H9 (cell line): ENCODE measurements at regions not wholly inside any gene's neighbourhood (a gene's known extent, or its start where the extent isn't known, plus 50 kb on each side); places are given as distances from the start of the nearest gene placed in this dataset.

Experiments used
- DNase-seq: peaks from one replicate; pipeline ENCODE4 v3.0.0-alpha.2; 2017
- H2AFZ ChIP-seq: one replicate; pipeline ENCODE4 v1.6.1; 2013; ENCODE audit warnings: mild to moderate bottlenecking, low read length, control low read depth, moderate library complexity
- H2AK5ac ChIP-seq: 2 replicates; pipeline ENCODE4 v1.6.1; 2013; ENCODE audit warnings: low read length, control low read depth, mixed read lengths; ENCODE audit not compliant: insufficient read length
- H2BK120ac ChIP-seq: one replicate; pipeline ENCODE4 v1.6.1; 2013; ENCODE audit warnings: low read depth, mild to moderate bottlenecking, low read length, control low read depth, inconsistent platforms; ENCODE audit not compliant: poor library complexity, severe bottlenecking
- H2BK12ac ChIP-seq: 2 replicates; pipeline ENCODE4 v1.6.1; 2013; ENCODE audit warnings: low read length, control low read depth, mixed read lengths, low read depth; ENCODE audit not compliant: insufficient read length
- H2BK15ac ChIP-seq: 2 replicates; pipeline ENCODE4 v1.6.1; 2013; ENCODE audit warnings: low read depth, low read length, control low read depth
- H2BK20ac ChIP-seq: one replicate; pipeline ENCODE4 v1.6.1; 2013; ENCODE audit warnings: low read depth, mild to moderate bottlenecking, low read length, control low read depth, inconsistent platforms; ENCODE audit not compliant: poor library complexity, severe bottlenecking
- H2BK5ac ChIP-seq: 2 replicates; pipeline ENCODE4 v1.6.1; 2013; ENCODE audit warnings: low read length, control low read depth, mixed read lengths; ENCODE audit not compliant: insufficient read length
- H3K14ac ChIP-seq: 2 replicates; pipeline ENCODE4 v1.6.1; 2013; ENCODE audit warnings: low read length, control low read depth; ENCODE audit not compliant: insufficient read depth
- H3K18ac ChIP-seq: 2 replicates; pipeline ENCODE4 v1.6.1; 2013; ENCODE audit warnings: low read depth, mild to moderate bottlenecking, mixed read lengths, low read length, control low read depth; ENCODE audit not compliant: insufficient read length
- H3K23ac ChIP-seq: 2 replicates; pipeline ENCODE4 v1.6.1; 2013; ENCODE audit warnings: low read length, control low read depth, mixed read lengths, low read depth; ENCODE audit not compliant: insufficient read length
- H3K23me2 ChIP-seq: 2 replicates; pipeline ENCODE4 v1.6.1; 2013; ENCODE audit warnings: low read depth, mild to moderate bottlenecking, mixed read lengths, low read length, control low read depth; ENCODE audit not compliant: insufficient read length, poor library complexity, severe bottlenecking
- H3K27ac ChIP-seq: 2 replicates; pipeline ENCODE4 v1.5.1; 2013; ENCODE audit warnings: low read length, control low read depth, mixed read lengths, low read depth; ENCODE audit not compliant: insufficient read length
- H3K27me3 ChIP-seq: 2 replicates; pipeline ENCODE4 v1.6.1; 2013; ENCODE audit warnings: low read length, control low read depth, inconsistent platforms; ENCODE audit not compliant: insufficient read depth
- H3K4ac ChIP-seq: 2 replicates; pipeline ENCODE4 v1.6.1; 2013; ENCODE audit warnings: low read depth, mild to moderate bottlenecking, control low read depth, inconsistent platforms, low read length, moderate library complexity
- H3K4me1 ChIP-seq: 2 replicates; pipeline ENCODE4 v1.6.1; 2013; ENCODE audit warnings: low read length, control low read depth, inconsistent platforms; ENCODE audit not compliant: insufficient read depth
- H3K4me2 ChIP-seq: 2 replicates; pipeline ENCODE4 v1.6.1; 2013; ENCODE audit warnings: low read length, control low read depth, mixed read lengths; ENCODE audit not compliant: insufficient read length, insufficient read depth
- H3K56ac ChIP-seq: 2 replicates; pipeline ENCODE4 v1.6.1; 2013; ENCODE audit warnings: low read depth, mild to moderate bottlenecking, mixed read lengths, low read length, control low read depth; ENCODE audit not compliant: insufficient read length
- H3K79me1 ChIP-seq: 2 replicates; pipeline ENCODE4 v1.6.1; 2013; ENCODE audit warnings: low read depth, mild to moderate bottlenecking, moderate library complexity, low read length, control low read depth, inconsistent platforms; ENCODE audit not compliant: insufficient read depth, poor library complexity, severe bottlenecking
- H3K79me2 ChIP-seq: 2 replicates; pipeline ENCODE4 v1.6.1; 2013; ENCODE audit warnings: low read length, control low read depth, inconsistent platforms; ENCODE audit not compliant: insufficient read depth
- H3K9ac ChIP-seq: 2 replicates; pipeline ENCODE4 v1.6.1; 2013; ENCODE audit warnings: low read length, control low read depth, mixed read lengths; ENCODE audit not compliant: insufficient read length; ENCODE audit errors: extremely low read depth
- H3K9me3 ChIP-seq: one replicate; pipeline ENCODE4 v1.6.1; 2013; ENCODE audit warnings: low read depth, low read length, inconsistent platforms; ENCODE audit not compliant: control insufficient read depth
- H3T11ph ChIP-seq: one replicate; pipeline ENCODE4 v1.6.1; 2013; ENCODE audit warnings: mild to moderate bottlenecking, low read length, control low read depth, inconsistent platforms
- H4K20me1 ChIP-seq: one replicate; pipeline ENCODE4 v1.6.1; 2013; ENCODE audit not compliant: control insufficient read depth, insufficient read length, insufficient read depth
- H4K5ac ChIP-seq: 2 replicates; pipeline ENCODE4 v1.6.1; 2013; ENCODE audit warnings: low read depth, mild to moderate bottlenecking, mixed read lengths, low read length, control low read depth; ENCODE audit not compliant: insufficient read length
- H4K8ac ChIP-seq: replicated peaks from 2 replicates; pipeline ENCODE4 v1.6.1; 2013; ENCODE audit warnings: low read length, control low read depth, mixed read lengths, low read depth; ENCODE audit not compliant: insufficient read length
- H4K91ac ChIP-seq: 2 replicates; pipeline ENCODE4 v1.6.1; 2013; ENCODE audit warnings: low read depth, mild to moderate bottlenecking, moderate library complexity, mixed read lengths, low read length, control low read depth; ENCODE audit not compliant: insufficient read length
- H3K27ac Mint-ChIP-seq, 3 experiments: 2 replicates in 2 of 3; 3 replicates in 1 of 3; pipeline ENCODE4 v1.8.0; 2020 to 2021; ENCODE audit warnings: mixed read lengths in 3 of 3, mild to moderate bottlenecking in 1 of 3, moderate library complexity in 1 of 3
- H3K27me3 Mint-ChIP-seq: 2 replicates; pipeline ENCODE4 v1.8.0; 2021; ENCODE audit warnings: low read depth, mild to moderate bottlenecking, moderate library complexity, mixed read lengths
- H3K36me3 Mint-ChIP-seq, 3 experiments: 2 replicates in 2 of 3; 3 replicates in 1 of 3; pipeline ENCODE4 v1.8.0; 2020 to 2021; ENCODE audit warnings: low read depth in 3 of 3, mixed read lengths in 3 of 3; ENCODE audit not compliant: insufficient read depth in 1 of 3
- H3K4me1 Mint-ChIP-seq, 2 experiments: 2 replicates each; pipeline ENCODE4 v1.8.0; 2020; ENCODE audit warnings: mixed read lengths in 2 of 2
- H3K4me3 Mint-ChIP-seq, 2 experiments: 2 replicates in 1 of 2; 3 replicates in 1 of 2; pipeline ENCODE4 v1.8.0; 2020 to 2021; ENCODE audit warnings: mild to moderate bottlenecking in 2 of 2, mixed read lengths in 2 of 2, moderate library complexity in 1 of 2
- H3K9me3 Mint-ChIP-seq, 2 experiments: 2 replicates in 1 of 2; 3 replicates in 1 of 2; pipeline ENCODE4 v1.8.0; 2020; ENCODE audit warnings: mild to moderate bottlenecking in 2 of 2, mixed read lengths in 2 of 2, moderate library complexity in 1 of 2
- WGBS: extraction: QIAGEN DNeasy Blood & Tissue Kit; methylation state at CpG from one replicate; pipeline ENCODE4 v1.1.7; 2013; ENCODE audit warnings: missing lambda C conversion rate, low lambda C conversion rate, mixed read lengths; ENCODE audit not compliant: insufficient read length; ENCODE audit errors: extremely low coverage; 5-methylcytosine and 5-hydroxymethylcytosine counted together
- TF ChIP-seq, protein P1 (sequence below): fragments of 200-600 bp; sonication (generic); conservative IDR thresholded peaks from 3 replicates; pipeline ENCODE4 v1.8.0; 2021; ENCODE audit warnings: antibody characterized with exemption, mild to moderate bottlenecking

DNA sequence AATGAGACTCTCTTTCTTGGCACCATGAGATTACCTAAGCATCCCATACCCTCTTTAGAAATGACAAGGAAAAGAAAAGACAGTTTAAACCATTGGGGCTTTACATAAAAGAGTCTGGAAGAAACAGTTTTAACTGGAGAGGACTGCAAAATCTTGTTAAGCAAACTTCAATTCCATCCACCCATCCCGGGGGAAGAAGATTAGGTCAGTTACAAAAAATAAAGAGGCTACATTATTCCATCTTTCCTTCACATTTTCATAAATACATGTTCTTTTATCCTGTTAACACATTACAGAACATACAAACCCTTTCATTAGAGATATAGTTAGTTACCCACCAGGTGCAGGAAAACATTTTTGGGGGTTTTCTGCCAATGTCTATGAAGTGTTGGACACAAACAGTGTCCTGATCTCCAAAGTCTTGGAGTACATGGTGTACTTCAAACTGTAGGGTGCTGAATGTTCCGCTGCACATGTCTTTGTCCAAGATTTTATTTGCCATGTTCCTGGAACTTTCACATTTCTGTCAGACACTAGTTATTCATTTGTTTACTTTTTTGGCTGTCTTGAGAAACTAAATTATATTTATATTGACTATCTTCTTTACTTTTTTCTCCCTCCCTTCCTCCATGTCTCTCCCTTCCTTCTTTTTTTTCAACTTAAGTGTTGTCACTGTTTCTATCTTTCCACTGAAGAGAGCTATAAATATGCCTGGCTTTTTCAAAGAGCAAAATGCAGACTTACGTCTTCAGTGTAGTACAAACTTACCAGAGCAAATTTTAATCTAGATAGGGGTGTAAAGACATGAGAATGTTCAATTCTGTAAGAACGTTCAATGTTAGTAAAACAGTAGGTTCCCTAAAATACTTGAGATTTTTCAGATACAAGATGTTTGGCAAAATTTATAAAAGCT, 410.9 kb upstream of the PRR16 start:
- DNase-seq = no peak
- no peak overlapping the region for H2BK12ac ChIP-seq
- no peak overlapping the region for H4K91ac ChIP-seq
- H4K8ac ChIP-seq = no peak overlapping the region
- H3K4me2 ChIP-seq = no peak overlapping the region
- H3K23ac ChIP-seq = no peak overlapping the region
- no peaks in the 10 kb centered on the region for H3K23me2 ChIP-seq
- no peak overlapping the region for H2AFZ ChIP-seq
- H2BK20ac ChIP-seq = no peak overlapping the region
- no peak overlapping the region for H3K18ac ChIP-seq
- H3K79me1 ChIP-seq = no peaks in the 10 kb centered on the region
- H4K20me1 ChIP-seq = no peaks in the 10 kb centered on the region
- no peak overlapping the region for H3K9ac ChIP-seq
- H3K4ac ChIP-seq = no peak overlapping the region
- no peaks in the 10 kb centered on the region for H3K79me2 ChIP-seq
- no peak overlapping the region for H4K5ac ChIP-seq
- no peaks in the 10 kb centered on the region; a peak in 1 of 7 replicates for H3K36me3 Mint-ChIP-seq
- H3K4me1 Mint-ChIP-seq = peaks cover 0 to 4% of the 10 kb centered on the region in 2 experiments; a peak in 2 of 4 replicates
- no peaks in the 10 kb centered on the region for H3K4me1 ChIP-seq
- TF ChIP-seq, protein P1, sequence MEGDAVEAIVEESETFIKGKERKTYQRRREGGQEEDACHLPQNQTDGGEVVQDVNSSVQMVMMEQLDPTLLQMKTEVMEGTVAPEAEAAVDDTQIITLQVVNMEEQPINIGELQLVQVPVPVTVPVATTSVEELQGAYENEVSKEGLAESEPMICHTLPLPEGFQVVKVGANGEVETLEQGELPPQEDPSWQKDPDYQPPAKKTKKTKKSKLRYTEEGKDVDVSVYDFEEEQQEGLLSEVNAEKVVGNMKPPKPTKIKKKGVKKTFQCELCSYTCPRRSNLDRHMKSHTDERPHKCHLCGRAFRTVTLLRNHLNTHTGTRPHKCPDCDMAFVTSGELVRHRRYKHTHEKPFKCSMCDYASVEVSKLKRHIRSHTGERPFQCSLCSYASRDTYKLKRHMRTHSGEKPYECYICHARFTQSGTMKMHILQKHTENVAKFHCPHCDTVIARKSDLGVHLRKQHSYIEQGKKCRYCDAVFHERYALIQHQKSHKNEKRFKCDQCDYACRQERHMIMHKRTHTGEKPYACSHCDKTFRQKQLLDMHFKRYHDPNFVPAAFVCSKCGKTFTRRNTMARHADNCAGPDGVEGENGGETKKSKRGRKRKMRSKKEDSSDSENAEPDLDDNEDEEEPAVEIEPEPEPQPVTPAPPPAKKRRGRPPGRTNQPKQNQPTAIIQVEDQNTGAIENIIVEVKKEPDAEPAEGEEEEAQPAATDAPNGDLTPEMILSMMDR = no peak
- H3K27me3 Mint-ChIP-seq = no peaks in the 10 kb centered on the region
- no peak overlapping the region for H3K14ac ChIP-seq
- H3K9me3 ChIP-seq = no peaks in the 10 kb centered on the region
- H3K9me3 Mint-ChIP-seq = peaks cover 0 to 4% of the 10 kb centered on the region in 2 experiments; a peak in 1 of 5 replicates
- no peak overlapping the region for H3T11ph ChIP-seq
- no peak overlapping the region for H2BK120ac ChIP-seq
- no peak overlapping the region for H3K27ac Mint-ChIP-seq
- no peak overlapping the region for H3K56ac ChIP-seq
- WGBS = no CpG with 5 or more reads among the region's 4 CpGs
- H3K27ac ChIP-seq = no peak overlapping the region
- H2BK15ac ChIP-seq = no peak overlapping the region
- H3K4me3 Mint-ChIP-seq = no peak overlapping the region
- H3K27me3 ChIP-seq = no peaks in the 10 kb centered on the region
- no peak overlapping the region for H2AK5ac ChIP-seq
- no peak overlapping the region for H2BK5ac ChIP-seq
